IMR-90 (cell line): ENCODE measurements at regions not wholly inside any gene's neighbourhood (a gene's known extent, or its start where the extent isn't known, plus 50 kb on each side); places are given as distances from the start of the nearest gene placed in this dataset.

Source experiments
- ATAC-seq: fragments of 200-7000 bp; cut with Tn5 transposase; 2 replicates; pipeline ENCODE4 v1.9.1; 2020; ENCODE audit warnings: low read depth, mild to moderate bottlenecking, moderate library complexity
- BruUV-seq: library from RNA; stranded (reverse); fragments of 400-500 nt; replicated peaks from 2 replicates; lab custom pipeline; 2021; lab: Mats Ljungman, UMichigan
- CTCF ChIA-PET: fragments of 300-600 bp; formaldehyde crosslinking; extraction: SDS; loops from one replicate; lab custom pipeline; 2021; ENCODE audit warnings: antibody characterized with exemption; lab: Yijun Ruan, JAX
- POLR2A ChIA-PET: fragments of 300-600 bp; sonication (Branson Sonifier 250); formaldehyde crosslinking; loops from one replicate; lab custom pipeline; 2022; ENCODE audit warnings: antibody characterized with exemption; ENCODE audit not compliant: unreplicated experiment; lab: Charles Lee
- DNase-seq: peaks from one replicate; pipeline ENCODE4 v3.0.0; 2013
- H2AFZ ChIP-seq: replicated peaks from 2 replicates; pipeline ENCODE3; 2013; ENCODE audit warnings: low read length, mild to moderate bottlenecking; ENCODE audit not compliant: poor library complexity
- H2AK5ac ChIP-seq: 2 replicates; pipeline ENCODE4 v1.6.1; 2013; ENCODE audit warnings: low read depth, low read length, inconsistent platforms
- H2AK9ac ChIP-seq: replicated peaks from 2 replicates; pipeline ENCODE3; 2013; ENCODE audit warnings: mild to moderate bottlenecking, low read depth, low read length, moderate library complexity; ENCODE audit not compliant: poor library complexity
- H2BK120ac ChIP-seq: 2 replicates; pipeline ENCODE4 v1.6.1; 2013; ENCODE audit warnings: low read depth, low read length, inconsistent platforms
- H2BK15ac ChIP-seq: 3 replicates; pipeline ENCODE4 v1.6.1; 2013; ENCODE audit warnings: low read depth, low read length, inconsistent platforms
- H2BK20ac ChIP-seq: 2 replicates; pipeline ENCODE4 v1.6.1; 2013; ENCODE audit warnings: low read depth, mild to moderate bottlenecking, inconsistent platforms, low read length, moderate library complexity
- H2BK5ac ChIP-seq: 2 replicates; pipeline ENCODE4 v1.6.1; 2013; ENCODE audit warnings: mild to moderate bottlenecking, low read depth, low read length, inconsistent platforms; ENCODE audit not compliant: poor library complexity, severe bottlenecking
- H3K14ac ChIP-seq: replicated peaks from 2 replicates; pipeline ENCODE4 v1.6.1; 2013; ENCODE audit warnings: low read depth, low read length, inconsistent platforms
- H3K18ac ChIP-seq: 2 replicates; pipeline ENCODE4 v1.6.1; 2013; ENCODE audit warnings: low read depth, low read length, control low read depth
- H3K23ac ChIP-seq: 2 replicates; pipeline ENCODE4 v1.6.1; 2013; ENCODE audit warnings: low read depth, low read length, inconsistent platforms
- H3K27ac ChIP-seq: 2 replicates; pipeline ENCODE4 v1.5.1; 2013; ENCODE audit warnings: mild to moderate bottlenecking, control low read depth, low read length; ENCODE audit not compliant: insufficient read depth
- H3K27me3 ChIP-seq: 2 replicates; pipeline ENCODE4 v1.6.1; 2013; ENCODE audit warnings: low read length; ENCODE audit not compliant: control insufficient read depth, insufficient read depth
- H3K36me3 ChIP-seq: 2 replicates; pipeline ENCODE4 v1.6.1; 2013; ENCODE audit warnings: low read length, mixed read lengths; ENCODE audit not compliant: control insufficient read depth, insufficient read depth
- H3K4ac ChIP-seq: 2 replicates; pipeline ENCODE4 v1.6.1; 2013; ENCODE audit warnings: low read depth, low read length, inconsistent platforms
- H3K4me1 ChIP-seq: 2 replicates; pipeline ENCODE4 v1.6.1; 2013; ENCODE audit warnings: low read length, mixed read lengths; ENCODE audit not compliant: control insufficient read depth, insufficient read depth
- H3K4me2 ChIP-seq: 2 replicates; pipeline ENCODE4 v1.6.1; 2013; ENCODE audit warnings: low read depth, mild to moderate bottlenecking, control low read depth, low read length, moderate library complexity
- H3K4me3 ChIP-seq: 2 replicates; pipeline ENCODE4 v1.5.1; 2013; ENCODE audit warnings: low read depth, mild to moderate bottlenecking, control low read depth, low read length, moderate library complexity; ENCODE audit not compliant: insufficient read depth
- H3K56ac ChIP-seq: 2 replicates; pipeline ENCODE4 v1.6.1; 2013; ENCODE audit warnings: low read length, inconsistent platforms; ENCODE audit not compliant: insufficient read depth; ENCODE audit errors: extremely low read depth
- H3K79me1 ChIP-seq, 2 experiments: 2 replicates each; pipeline ENCODE4 v1.6.1; 2013; ENCODE audit warnings: low read length in 2 of 2, inconsistent platforms in 1 of 2, low read depth in 1 of 2
- H3K9ac ChIP-seq: 2 replicates; pipeline ENCODE4 v1.6.1; 2013; ENCODE audit warnings: low read depth, low read length, control low read depth
- H3K9me1 ChIP-seq: 2 replicates; pipeline ENCODE4 v1.6.1; 2013; ENCODE audit warnings: low read length, inconsistent platforms; ENCODE audit not compliant: insufficient read depth
- H3K9me3 ChIP-seq: 2 replicates; pipeline ENCODE4 v1.6.1; 2013; ENCODE audit warnings: low read length; ENCODE audit not compliant: control insufficient read depth, insufficient read depth
- H4K20me1 ChIP-seq: 2 replicates; pipeline ENCODE4 v1.6.1; 2013; ENCODE audit warnings: low read length, inconsistent platforms; ENCODE audit not compliant: insufficient read depth
- H4K5ac ChIP-seq: 2 replicates; pipeline ENCODE4 v1.6.1; 2013; ENCODE audit warnings: mild to moderate bottlenecking, low read depth, low read length, control low read depth
- H4K8ac ChIP-seq, 2 experiments: 2 replicates each; pipeline ENCODE4 v1.6.1; 2013; ENCODE audit warnings: low read depth in 2 of 2, low read length in 2 of 2, control low read depth in 1 of 2, inconsistent platforms in 1 of 2
- H4K91ac ChIP-seq: 2 replicates; pipeline ENCODE4 v1.6.1; 2013; ENCODE audit warnings: low read depth, low read length, inconsistent platforms; ENCODE audit not compliant: insufficient read depth
- MXI1 ChIP-seq: IDR thresholded peaks from 2 replicates; pipeline ENCODE4 v1.6.1; 2012; ENCODE audit warnings: low read depth, mild to moderate bottlenecking, low read length, moderate library complexity, borderline replicate concordance
- NFE2L2 ChIP-seq: fragments of 150-350 bp; IDR thresholded peaks from 2 replicates; pipeline ENCODE4 v1.6.1; 2016; ENCODE audit warnings: low read depth, mild to moderate bottlenecking, low read length
- POLR2A ChIP-seq: IDR thresholded peaks from 2 replicates; pipeline ENCODE4 v1.6.1; 2012; ENCODE audit warnings: mild to moderate bottlenecking, low read depth, low read length
- RFX5 ChIP-seq: IDR thresholded peaks from 2 replicates; pipeline ENCODE4 v1.8.0; 2012; ENCODE audit warnings: low read depth, mild to moderate bottlenecking, low read length, moderate library complexity
- WGBS, 2 experiments: methylation state at CpG; one replicate each; pipeline versions ENCODE4 v1.1.5 to v1.1.7; 2013; ENCODE audit warnings: missing lambda C conversion rate in 2 of 2; ENCODE audit not compliant: insufficient read length in 1 of 2; ENCODE audit errors: extremely low coverage in 2 of 2; 5-methylcytosine and 5-hydroxymethylcytosine counted together
- dilution Hi-C: fragments of 300-500 bp; cut with HindIII; formaldehyde crosslinking; loops from one replicate; pipeline ENCODE4 v1.14.3; 2018; ENCODE audit warnings: low sequenced_read_pairs; ENCODE audit not compliant: unreplicated experiment
- in situ Hi-C: fragments of 300-500 bp; cut with MboI; formaldehyde crosslinking; loops from 3 replicates; pipeline ENCODE4 v1.14.3; 2019; ENCODE audit warnings: low sequenced_read_pairs, inconsistent platforms, mixed read lengths
- intact Hi-C: fragments of 100-400 bp; cut with micrococcal nuclease; formaldehyde crosslinking; loops from 2 replicates; pipeline ENCODE4 v1.10.0; 2022

- Histone ChIP-seq H3K27me3 (no peaks in the 10 kb centered on the region), H3K4me1 (no peaks in the 10 kb centered on the region), H3K79me1 (no peaks in the 10 kb centered on the region), H3K9me3 (0 out of 2 replicates have a peak, but pooled peaks cover 2% of the 10 kb centered on the region), H3K9ac (no peak overlapping the region), H4K8ac (no peak overlapping the region), H3K9me1 (no peaks in the 10 kb centered on the region), H4K5ac (no peak overlapping the region), H4K91ac (no peak overlapping the region), H3K4ac (no peak overlapping the region), H2BK5ac (no peak overlapping the region), H3K27ac (no peak overlapping the region), H2BK15ac (no peak overlapping the region), H2AFZ (no peak overlapping the region), H3K4me3 (no peak overlapping the region), H3K36me3 (no peaks in the 10 kb centered on the region), H4K20me1 (no peaks in the 10 kb centered on the region), H2AK9ac (no peak overlapping the region), H2BK120ac (no peak overlapping the region), H3K18ac (no peak overlapping the region), H3K23ac (no peak overlapping the region), H3K14ac (no peak overlapping the region), H3K4me2 (no peak overlapping the region), H2BK20ac (no peak overlapping the region), H2AK5ac (no peak overlapping the region), H3K56ac (no peak overlapping the region)
- DNase-seq (no peak), ATAC-seq (no peak)
- dilution Hi-C loops (no loop called here), in situ Hi-C loops (no loop called here), intact Hi-C loops (no loop called here)
- ChIA-PET POLR2A (no interaction called here), CTCF (interaction anchor here (0.5 kb wide), 1 partner anchor 328 kb away, joined by 4 read pairs; no protein-coding TSS in a partner anchor)
- no TSS peak for BruUV-seq
- no peak for TF ChIP-seq POLR2A
- no peak for TF ChIP-seq RFX5
- no peak for TF ChIP-seq NFE2L2
- no peak for TF ChIP-seq MXI1
- WGBS, 2 experiments, result 0% methylated on average over 1 of the region's 6 CpGs; no CpG with 5 or more reads in 1 of the 2 experiments
Observed at GRCh38 chr11:114818382-114818781, 140.1 kb downstream of the NXPE2 start.
